ENCODE measurements at regions not wholly inside any gene's neighbourhood (a gene's known extent, or its start where the extent isn't known, plus 50 kb on each side); places are given as distances from the start of the nearest gene placed in this dataset.

GRCh38 chr21:43289966-43290365 is 121.2 kb downstream of the CRYAA start:
- FAIRE-seq, result no peak
- Histone ChIP-seq H3K36me3 (ENCODE audit: control insufficient read depth in 2 of 2, extremely low read depth in 1 of 2, insufficient read depth in 2 of 2, low read length in 2 of 2) (no peaks in the 10 kb centered on the region), H4K20me1 (replicated peaks; ENCODE audit: control insufficient read depth, extremely low read depth, insufficient read depth, low read length) (no peaks in the 10 kb centered on the region), H3K27ac (ENCODE audit: insufficient read depth, low read depth, low read length) (no peak overlapping the region), H3K9me3 (replicated peaks; ENCODE audit: control insufficient read depth, insufficient read depth, low read length) (no peaks in the 10 kb centered on the region), H3K9ac (replicated peaks; ENCODE audit: extremely low read depth, insufficient read depth, low read length) (no peak overlapping the region), H3K79me2 (ENCODE audit: control insufficient read depth, insufficient read depth, low read length) (no peaks in the 10 kb centered on the region), H3K4me3 (replicated peaks in 1 of 3; ENCODE audit: insufficient read depth in 1 of 3, low read depth in 1 of 3, low read length in 3 of 3) (no peak overlapping the region), H3K4me1 (ENCODE audit: control insufficient read depth, extremely low read depth, insufficient read depth, low read length) (no peaks in the 10 kb centered on the region), H3K4me2 (ENCODE audit: insufficient read depth, low read length) (no peak overlapping the region), H3K9me1 (replicated peaks; ENCODE audit: control insufficient read depth, extremely low read depth, insufficient read depth, low read length) (no peaks in the 10 kb centered on the region), H3K27me3 (ENCODE audit: control insufficient read depth in 2 of 2, insufficient read depth in 2 of 2, low read length in 2 of 2) (no peaks in the 10 kb centered on the region), H2AFZ (ENCODE audit: low read depth, low read length) (no peak overlapping the region)
- no TSS peak for BruUV-seq (replicated peaks)
- CTCF ChIA-PET, result interaction anchor here (1.0 kb wide), 1 partner anchor 10 kb away, joined by 3 read pairs; no protein-coding TSS in a partner anchor
- dilution Hi-C loops (cut with MboI; ENCODE audit: extremely low pct_ligation_motif_present, low sequenced_read_pairs), result no loop called here
- TF ChIP-seq POLR2AphosphoS5 (IDR thresholded peaks at IDR 0.05; ENCODE audit: insufficient read depth, low read depth, low read length), result no peak
- TF ChIP-seq EZH2 (IDR thresholded peaks at IDR 0.05; ENCODE audit: borderline replicate concordance, low read depth, low read length, severe bottlenecking), result no peak
- TF ChIP-seq CTCF (IDR thresholded peaks at IDR 0.05; ENCODE audit: extremely low read depth in 1 of 2, insufficient read depth in 1 of 2, low read depth in 1 of 2, low read length in 2 of 2), result no peak
- no peak for TF ChIP-seq FOS (IDR thresholded peaks at IDR 0.05; ENCODE audit: borderline replicate concordance, insufficient read depth, low read length)
- TF ChIP-seq JUN (IDR thresholded peaks at IDR 0.05; ENCODE audit: borderline replicate concordance, insufficient read depth, insufficient read length, low read depth), result no peak
- no peak for TF ChIP-seq MAX (IDR thresholded peaks at IDR 0.05; ENCODE audit: insufficient read depth, insufficient read length)
- no peak for TF ChIP-seq GATA2 (IDR thresholded peaks at IDR 0.05; ENCODE audit: insufficient read depth, insufficient read length, low read depth, low read length)
- no peak for TF ChIP-seq MYC (IDR thresholded peaks at IDR 0.05; ENCODE audit: low read depth, low read length)
- no peak for TF ChIP-seq POLR2A (IDR thresholded peaks at IDR 0.05; ENCODE audit: low read depth, low read length)
- POLR2A ChIA-PET, result no interaction called here
- intact Hi-C loops (cut with micrococcal nuclease), result no loop called here
- DNase-seq (ENCODE audit: low read depth, low spot score), result no peak
